KOPT-K1 (cell line): ENCODE measurements at regions not wholly inside any gene's neighbourhood (a gene's known extent, or its start where the extent isn't known, plus 50 kb on each side); places are given as distances from the start of the nearest gene placed in this dataset.

Experiments
- H3K27ac ChIP-seq: fragments of 200-600 bp; sonication (generic); 2 replicates; pipeline ENCODE4 v1.5.1; 2016; ENCODE audit warnings: antibody characterized with exemption, mild to moderate bottlenecking, low read depth, low read length; ENCODE audit not compliant: poor library complexity, severe bottlenecking
- H3K36me3 ChIP-seq: fragments of 200-600 bp; sonication (generic); 2 replicates; pipeline ENCODE4 v1.5.1; 2017; ENCODE audit warnings: antibody characterized with exemption, mild to moderate bottlenecking, low read length, moderate library complexity; ENCODE audit not compliant: insufficient read depth
- H3K9me3 ChIP-seq: fragments of 200-600 bp; sonication (generic); 2 replicates; pipeline ENCODE4 v1.5.1; 2017; ENCODE audit warnings: antibody characterized with exemption, low read length, mild to moderate bottlenecking; ENCODE audit not compliant: insufficient read depth, poor library complexity, severe bottlenecking

GRCh38 chr9:27625751-27626150 is 52.5 kb upstream of the C9orf72 start:
- H3K36me3 ChIP-seq = no peaks in the 10 kb centered on the region
- H3K27ac ChIP-seq = no peak overlapping the region
- no peaks in the 10 kb centered on the region for H3K9me3 ChIP-seq

- Histone ChIP-seq H3K36me3 (no peaks in the 10 kb centered on the region), H3K9me3 (no peaks in the 10 kb centered on the region), H3K27ac (no peak overlapping the region)
Measured at GRCh38 chr9:27626244-27627187, 53.2 kb upstream of the C9orf72 start.

GRCh38 chr9:27627188-27627564 is 53.9 kb upstream of the C9orf72 start:
- no peaks in the 10 kb centered on the region for H3K36me3 ChIP-seq
- H3K9me3 ChIP-seq = no peaks in the 10 kb centered on the region
- H3K27ac ChIP-seq = no peak overlapping the region

GRCh38 chr9:27628311-27628710 is 55.0 kb upstream of the C9orf72 start:
- Histone ChIP-seq H3K36me3 (no peaks in the 10 kb centered on the region), H3K9me3 (no peaks in the 10 kb centered on the region), H3K27ac (no peak overlapping the region)

GRCh38 chr9:27629425-27629824 is 56.1 kb upstream of the C9orf72 start:
- Histone ChIP-seq H3K36me3 (no peaks in the 10 kb centered on the region), H3K9me3 (no peaks in the 10 kb centered on the region), H3K27ac (no peak overlapping the region)

GRCh38 chr9:27632254-27632653 is 59.0 kb upstream of the C9orf72 start:
- Histone ChIP-seq H3K27ac (no peak overlapping the region), H3K9me3 (no peaks in the 10 kb centered on the region), H3K36me3 (no peaks in the 10 kb centered on the region)

- Histone ChIP-seq H3K27ac (no peak overlapping the region), H3K36me3 (no peaks in the 10 kb centered on the region), H3K9me3 (no peaks in the 10 kb centered on the region)
Measured at GRCh38 chr9:27633764-27634163, 60.5 kb upstream of the C9orf72 start.

- Histone ChIP-seq H3K27ac (no peak overlapping the region), H3K36me3 (no peaks in the 10 kb centered on the region), H3K9me3 (no peaks in the 10 kb centered on the region)
Measured at GRCh38 chr9:27634879-27635278, 61.6 kb upstream of the C9orf72 start.

GRCh38 chr9:27638716-27639115 is 65.4 kb upstream of the C9orf72 start:
- no peaks in the 10 kb centered on the region for H3K36me3 ChIP-seq
- H3K9me3 ChIP-seq = no peaks in the 10 kb centered on the region
- no peak overlapping the region for H3K27ac ChIP-seq

GRCh38 chr9:27645161-27645840 is 72.0 kb upstream of the C9orf72 start:
- Histone ChIP-seq H3K9me3 (no peaks in the 10 kb centered on the region), H3K36me3 (no peaks in the 10 kb centered on the region)

GRCh38 chr9:27653246-27653645 is 80.0 kb upstream of the C9orf72 start:
- no peaks in the 10 kb centered on the region for H3K9me3 ChIP-seq
- no peaks in the 10 kb centered on the region for H3K36me3 ChIP-seq
- no peak overlapping the region for H3K27ac ChIP-seq

More at GRCh38 chr9:27645161-27645840, 72.0 kb upstream of the C9orf72 start:
- no peak overlapping the region for H3K27ac ChIP-seq

GRCh38 chr9:27653957-27654356 is 80.7 kb upstream of the C9orf72 start:
- Histone ChIP-seq H3K36me3 (no peaks in the 10 kb centered on the region), H3K9me3 (no peaks in the 10 kb centered on the region), H3K27ac (no peak overlapping the region)

GRCh38 chr9:27654629-27655285 is 81.5 kb upstream of the C9orf72 start:
- Histone ChIP-seq H3K36me3 (no peaks in the 10 kb centered on the region), H3K27ac (no peak overlapping the region), H3K9me3 (no peaks in the 10 kb centered on the region)

- Histone ChIP-seq H3K9me3 (no peaks in the 10 kb centered on the region), H3K36me3 (no peaks in the 10 kb centered on the region), H3K27ac (no peak overlapping the region)
Measured at GRCh38 chr9:27655441-27655840, 82.2 kb upstream of the C9orf72 start.

GRCh38 chr9:27659001-27659400 is 85.7 kb upstream of the C9orf72 start:
- H3K9me3 ChIP-seq = no peaks in the 10 kb centered on the region
- H3K27ac ChIP-seq = no peak overlapping the region
- no peaks in the 10 kb centered on the region for H3K36me3 ChIP-seq
